ENCODE measurements at regions not wholly inside any gene's neighbourhood (a gene's known extent, or its start where the extent isn't known, plus 50 kb on each side); places are given as distances from the start of the nearest gene placed in this dataset.

GRCh38 chr6:124879992-124880355 lies 82.3 kb upstream of the RNF217 start:
- no peak for TF ChIP-seq SP1 (IDR thresholded peaks at IDR 0.05)
- no peak for TF ChIP-seq SUZ12 (IDR thresholded peaks at IDR 0.05)
- no peak for TF ChIP-seq CTBP1 (IDR thresholded peaks at IDR 0.05; ENCODE audit: borderline replicate concordance)
- TF ChIP-seq HDGF (IDR thresholded peaks at IDR 0.05; ENCODE audit: borderline replicate concordance), result no peak
- no peak for TF ChIP-seq LEF1 (IDR thresholded peaks at IDR 0.05; ENCODE audit: borderline replicate concordance)
- TF ChIP-seq BHLHE40 (IDR thresholded peaks at IDR 0.05; ENCODE audit: borderline replicate concordance), result no peak
- TF ChIP-seq FOXM1 (IDR thresholded peaks at IDR 0.05; ENCODE audit: borderline replicate concordance), result no peak
- TF ChIP-seq ELF4 (IDR thresholded peaks at IDR 0.05), result no peak
- no peak for TF ChIP-seq ZNF384 (IDR thresholded peaks at IDR 0.05)
- TF ChIP-seq FOXA1 (IDR thresholded peaks at IDR 0.05), result no peak
- TF ChIP-seq FOXK2 (IDR thresholded peaks at IDR 0.05), result no peak
- no peak for TF ChIP-seq TARDBP (IDR thresholded peaks at IDR 0.05)
- no peak for TF ChIP-seq NFRKB (IDR thresholded peaks at IDR 0.05)
